Ovary (tissue), 7 donors: ENCODE measurements at regions not wholly inside any gene's neighbourhood (a gene's known extent, or its start where the extent isn't known, plus 50 kb on each side); places are given as distances from the start of the nearest gene placed in this dataset.

Experiments
- DNase-seq, 5 donors: peaks; one replicate each; pipeline ENCODE4 v3.0.0-alpha.2; 2019 to 2020
- H3K27ac ChIP-seq, 2 donors: fragments of 200-600 bp; one replicate each; pipeline versions ENCODE4 v1.5.1 to v1.8.0; 2019 to 2022
- H3K27me3 ChIP-seq: fragments of 200-600 bp; one replicate; pipeline ENCODE4 v1.8.0; 2022
- H3K36me3 ChIP-seq: fragments of 200-600 bp; sonication (generic); one replicate; pipeline ENCODE4 v1.5.1; 2019
- H3K4me1 ChIP-seq: one replicate; pipeline ENCODE4 v1.8.1; 2013; ENCODE audit warnings: mild to moderate bottlenecking, moderate library complexity; ENCODE audit not compliant: insufficient read depth
- H3K4me3 ChIP-seq: fragments of 200-600 bp; sonication (generic); one replicate; pipeline ENCODE4 v1.5.1; 2017
- H3K9me3 ChIP-seq, 2 donors: fragments of 200-600 bp in 1 of 2; sonication (generic) in 1 of 2; one replicate each; pipeline versions ENCODE4 v1.5.1 to v1.8.1; 2013 to 2019; ENCODE audit warnings: mild to moderate bottlenecking in 1 of 2, moderate library complexity in 1 of 2
- EP300 ChIP-seq: sonication (generic); formaldehyde crosslinking; IDR thresholded peaks from one replicate; pipeline ENCODE4 v1.6.1; 2017; ENCODE audit warnings: antibody characterized with exemption
- POLR2A ChIP-seq: fragments of 450-650 bp; IDR thresholded peaks from one replicate; pipeline ENCODE4 v1.6.1; 2017; ENCODE audit warnings: antibody characterized with exemption, mild to moderate bottlenecking, moderate library complexity
- WGBS, 3 donors: extraction: QIAGEN DNeasy Blood & Tissue Kit in 1 of 3; methylation state at CpG; one replicate each; pipeline versions ENCODE4 v1.1.5 to v1.1.7; 2013 to 2017; 5-methylcytosine and 5-hydroxymethylcytosine counted together
- intact Hi-C, 4 donors: fragments of 100-400 bp; cut with DNase I; formaldehyde crosslinking; loops; one replicate each; pipeline versions ENCODE4 v1.11.0 to v1.15.1; 2022 to 2023
- TF ChIP-seq, protein P1 (sequence below), 3 donors: fragments of 450-650 bp in 2 of 3; fragments of 200-600 bp in 1 of 3; IDR thresholded peaks; one replicate each; pipeline versions ENCODE4 v1.5.1 to v1.8.0; 2016 to 2022; ENCODE audit warnings: antibody characterized with exemption in 3 of 3, mild to moderate bottlenecking in 1 of 3
- donor health status: DM: no; HTN: no; CAD: no; lungs with moderate emphysema.
- donor health status: DM: no; HTN: no; CAD: no.
- donor health status: Bipolar disorder and iron deficiency.
- donor health status: DM: no; HTN: no; CAD: no.
- donor health status: DM: yes; HTN: yes; CAD: no.

DNA sequence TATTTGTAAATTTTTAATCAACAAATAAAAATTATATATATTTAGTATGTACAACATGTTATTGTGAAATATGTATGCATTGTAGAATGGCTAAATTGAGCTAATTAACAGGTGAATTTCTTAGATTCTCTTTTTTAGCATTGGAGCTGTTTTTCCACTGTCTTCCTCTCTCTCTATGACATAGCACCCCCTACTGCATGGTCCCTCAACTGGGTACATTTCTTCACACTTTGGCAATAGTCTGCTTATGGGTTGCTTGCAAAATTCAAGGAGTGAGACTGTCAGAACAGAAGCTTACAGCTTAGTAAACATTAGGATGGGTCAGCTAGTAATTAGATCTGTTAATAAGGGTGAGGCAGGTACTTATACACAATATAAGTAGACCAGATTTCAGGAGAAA lies 658.5 kb upstream of the MGAT4C start:
- Histone ChIP-seq H3K27ac (no peak overlapping the region), H3K4me3 (no peak overlapping the region), H3K27me3 (no peaks in the 10 kb centered on the region), H3K9me3 (no peaks in the 10 kb centered on the region), H3K36me3 (no peaks in the 10 kb centered on the region), H3K4me1 (no peaks in the 10 kb centered on the region)
- intact Hi-C loops = no loop called here
- TF ChIP-seq EP300 = no peak
- TF ChIP-seq, protein P1, sequence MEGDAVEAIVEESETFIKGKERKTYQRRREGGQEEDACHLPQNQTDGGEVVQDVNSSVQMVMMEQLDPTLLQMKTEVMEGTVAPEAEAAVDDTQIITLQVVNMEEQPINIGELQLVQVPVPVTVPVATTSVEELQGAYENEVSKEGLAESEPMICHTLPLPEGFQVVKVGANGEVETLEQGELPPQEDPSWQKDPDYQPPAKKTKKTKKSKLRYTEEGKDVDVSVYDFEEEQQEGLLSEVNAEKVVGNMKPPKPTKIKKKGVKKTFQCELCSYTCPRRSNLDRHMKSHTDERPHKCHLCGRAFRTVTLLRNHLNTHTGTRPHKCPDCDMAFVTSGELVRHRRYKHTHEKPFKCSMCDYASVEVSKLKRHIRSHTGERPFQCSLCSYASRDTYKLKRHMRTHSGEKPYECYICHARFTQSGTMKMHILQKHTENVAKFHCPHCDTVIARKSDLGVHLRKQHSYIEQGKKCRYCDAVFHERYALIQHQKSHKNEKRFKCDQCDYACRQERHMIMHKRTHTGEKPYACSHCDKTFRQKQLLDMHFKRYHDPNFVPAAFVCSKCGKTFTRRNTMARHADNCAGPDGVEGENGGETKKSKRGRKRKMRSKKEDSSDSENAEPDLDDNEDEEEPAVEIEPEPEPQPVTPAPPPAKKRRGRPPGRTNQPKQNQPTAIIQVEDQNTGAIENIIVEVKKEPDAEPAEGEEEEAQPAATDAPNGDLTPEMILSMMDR (IDR thresholded peaks at IDR 0.05) = no peak
- TF ChIP-seq POLR2A = no peak
- no peak for DNase-seq

DNA sequence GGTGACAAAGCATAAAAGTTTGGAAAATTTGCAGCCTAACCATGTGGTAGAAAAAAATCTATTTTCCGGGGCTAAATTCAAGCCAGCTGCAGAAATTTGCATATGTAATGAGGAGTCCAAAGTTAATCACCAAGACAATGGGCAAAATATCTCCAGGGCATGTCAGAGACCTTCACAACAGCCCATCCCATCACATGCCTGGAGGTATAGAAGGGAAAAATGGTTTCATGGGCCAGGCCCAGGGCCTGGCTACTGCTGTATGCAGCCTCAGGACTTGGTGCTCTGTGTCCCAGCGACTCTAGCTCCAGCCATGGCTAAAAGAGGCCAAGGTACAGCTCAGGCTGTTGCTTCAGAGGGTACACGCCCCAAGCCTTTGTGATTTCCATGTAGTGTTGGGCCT lies 655.8 kb upstream of the MGAT4C start:
- no peak for DNase-seq
- intact Hi-C loops = no loop called here
- no peak overlapping the region for H3K4me3 ChIP-seq
- TF ChIP-seq, protein P1 (IDR thresholded peaks at IDR 0.05) = no peak
- TF ChIP-seq POLR2A = no peak
- TF ChIP-seq EP300 = no peak
- H3K27me3 ChIP-seq = no peaks in the 10 kb centered on the region
- H3K27ac ChIP-seq = no peak overlapping the region
- no peaks in the 10 kb centered on the region for H3K4me1 ChIP-seq
- H3K36me3 ChIP-seq = no peaks in the 10 kb centered on the region
- H3K9me3 ChIP-seq = no peaks in the 10 kb centered on the region
- WGBS, 3 donors = 86 to 91% (median 90%) methylated on average over 3 of the region's 3 CpGs

DNA sequence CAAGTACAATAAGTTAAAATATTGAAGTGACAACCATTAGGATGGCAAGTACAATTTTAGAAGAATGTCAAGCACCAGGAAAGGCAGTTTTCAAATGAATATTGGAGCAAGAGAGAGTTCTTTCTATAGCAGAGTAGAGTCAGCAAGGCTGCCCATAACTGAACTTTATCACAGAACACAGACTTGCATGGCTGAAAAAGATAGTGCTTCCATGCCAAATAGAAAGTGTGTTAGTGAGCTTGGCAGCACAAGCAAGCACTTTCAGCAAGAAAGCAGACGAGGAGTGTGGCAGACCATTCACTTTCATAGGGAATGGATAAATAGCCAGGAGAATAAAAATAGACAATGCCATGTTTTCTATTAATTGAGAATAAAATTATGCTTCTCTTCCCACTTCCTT lies 647.0 kb upstream of the MGAT4C start:
- Histone ChIP-seq H3K9me3 (no peaks in the 10 kb centered on the region), H3K27me3 (no peaks in the 10 kb centered on the region), H3K27ac (no peak overlapping the region), H3K4me3 (no peak overlapping the region), H3K36me3 (no peaks in the 10 kb centered on the region), H3K4me1 (no peaks in the 10 kb centered on the region)
- no peak for TF ChIP-seq EP300
- no peak for TF ChIP-seq POLR2A
- TF ChIP-seq, protein P1 (IDR thresholded peaks at IDR 0.05) = no peak
- 65 to 69% (median 65%) methylated on average over 1 of the region's 1 CpG for WGBS, 3 donors
- DNase-seq = no peak
- intact Hi-C loops = no loop called here

DNA sequence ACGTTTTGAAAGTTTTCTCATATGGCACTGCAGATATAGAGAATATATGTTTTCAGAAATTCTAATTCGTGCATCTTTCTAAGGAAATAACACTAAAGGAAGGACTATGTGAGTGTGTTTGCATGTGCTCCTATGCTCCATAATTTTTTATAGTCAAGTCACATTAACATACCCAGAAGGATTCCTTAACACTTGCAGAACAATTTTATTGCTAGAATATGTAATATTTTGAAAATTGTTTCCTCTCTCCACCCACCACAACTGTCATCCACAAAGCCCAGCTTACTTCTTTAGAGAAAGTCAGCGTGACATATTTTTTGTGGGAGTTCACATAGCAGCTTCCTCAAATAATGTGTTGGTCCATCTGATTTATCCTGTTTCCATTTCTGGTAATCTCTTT lies 604.6 kb upstream of the MGAT4C start:
- no peak overlapping the region for H3K27ac ChIP-seq
- no peaks in the 10 kb centered on the region for H3K36me3 ChIP-seq
- intact Hi-C loops = no loop called here
- H3K4me3 ChIP-seq = no peak overlapping the region
- DNase-seq = no peak
- H3K27me3 ChIP-seq = no peaks in the 10 kb centered on the region
- H3K4me1 ChIP-seq = no peaks in the 10 kb centered on the region
- no peaks in the 10 kb centered on the region for H3K9me3 ChIP-seq
- TF ChIP-seq EP300 (no peak), POLR2A (no peak)
- TF ChIP-seq, protein P1 (IDR thresholded peaks at IDR 0.05) = no peak
- WGBS, 3 donors = 42 to 55% (median 50%) methylated on average over 3 of the region's 3 CpGs

DNA sequence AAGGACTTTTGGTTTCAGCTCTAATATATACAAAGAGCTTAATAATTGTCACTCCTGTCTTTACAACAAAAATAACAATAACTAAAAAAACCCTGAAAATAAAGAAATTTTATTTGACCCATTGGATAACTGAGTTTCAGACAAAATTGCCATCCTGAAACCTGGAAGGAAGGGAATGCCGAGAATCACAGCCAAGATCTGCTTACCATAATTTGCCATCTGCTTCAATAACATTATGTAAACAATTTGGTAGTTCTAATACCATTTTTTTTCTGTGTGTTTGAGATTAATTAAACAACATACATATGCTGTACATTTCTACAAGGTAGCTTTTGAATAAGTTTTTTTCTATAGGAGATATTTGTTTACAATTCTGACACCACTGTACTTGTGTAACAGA lies 596.3 kb upstream of the MGAT4C start:
- WGBS, 3 donors = 80 to 83% (median 81%) methylated on average over 1 of the region's 1 CpG
- Histone ChIP-seq H3K27ac (no peak overlapping the region), H3K4me3 (no peak overlapping the region), H3K36me3 (no peaks in the 10 kb centered on the region), H3K27me3 (no peaks in the 10 kb centered on the region), H3K4me1 (no peaks in the 10 kb centered on the region), H3K9me3 (no peaks in the 10 kb centered on the region)
- no peak for DNase-seq
- intact Hi-C loops = no loop called here
- TF ChIP-seq EP300 = no peak
- TF ChIP-seq, protein P1 (IDR thresholded peaks at IDR 0.05) = no peak
- TF ChIP-seq POLR2A = no peak
